IMR-90 (cell line): ENCODE measurements at regions not wholly inside any gene's neighbourhood (a gene's known extent, or its start where the extent isn't known, plus 50 kb on each side); places are given as distances from the start of the nearest gene placed in this dataset.
A peak's percentile ranks its signal among the peaks of the same experiment; 100 is the strongest.

Experiments used
- ATAC-seq: fragments of 200-7000 bp; cut with Tn5 transposase; 2 replicates; pipeline ENCODE4 v1.9.1; 2020; ENCODE audit warnings: low read depth, mild to moderate bottlenecking, moderate library complexity
- BruUV-seq: library from RNA; stranded (reverse); fragments of 400-500 nt; replicated peaks from 2 replicates; lab custom pipeline; 2021; lab: Mats Ljungman, UMichigan
- CTCF ChIA-PET: fragments of 300-600 bp; formaldehyde crosslinking; extraction: SDS; loops from one replicate; lab custom pipeline; 2021; ENCODE audit warnings: antibody characterized with exemption; lab: Yijun Ruan, JAX
- POLR2A ChIA-PET: fragments of 300-600 bp; sonication (Branson Sonifier 250); formaldehyde crosslinking; loops from one replicate; lab custom pipeline; 2022; ENCODE audit warnings: antibody characterized with exemption; ENCODE audit not compliant: unreplicated experiment; lab: Charles Lee
- DNase-seq: peaks from one replicate; pipeline ENCODE4 v3.0.0; 2013
- H2AFZ ChIP-seq: replicated peaks from 2 replicates; pipeline ENCODE3; 2013; ENCODE audit warnings: low read length, mild to moderate bottlenecking; ENCODE audit not compliant: poor library complexity
- H2AK5ac ChIP-seq: 2 replicates; pipeline ENCODE4 v1.6.1; 2013; ENCODE audit warnings: low read depth, low read length, inconsistent platforms
- H2AK9ac ChIP-seq: replicated peaks from 2 replicates; pipeline ENCODE3; 2013; ENCODE audit warnings: mild to moderate bottlenecking, low read depth, low read length, moderate library complexity; ENCODE audit not compliant: poor library complexity
- H2BK120ac ChIP-seq: 2 replicates; pipeline ENCODE4 v1.6.1; 2013; ENCODE audit warnings: low read depth, low read length, inconsistent platforms
- H2BK15ac ChIP-seq: 3 replicates; pipeline ENCODE4 v1.6.1; 2013; ENCODE audit warnings: low read depth, low read length, inconsistent platforms
- H2BK20ac ChIP-seq: 2 replicates; pipeline ENCODE4 v1.6.1; 2013; ENCODE audit warnings: low read depth, mild to moderate bottlenecking, inconsistent platforms, low read length, moderate library complexity
- H2BK5ac ChIP-seq: 2 replicates; pipeline ENCODE4 v1.6.1; 2013; ENCODE audit warnings: mild to moderate bottlenecking, low read depth, low read length, inconsistent platforms; ENCODE audit not compliant: poor library complexity, severe bottlenecking
- H3K14ac ChIP-seq: replicated peaks from 2 replicates; pipeline ENCODE4 v1.6.1; 2013; ENCODE audit warnings: low read depth, low read length, inconsistent platforms
- H3K18ac ChIP-seq: 2 replicates; pipeline ENCODE4 v1.6.1; 2013; ENCODE audit warnings: low read depth, low read length, control low read depth
- H3K23ac ChIP-seq: 2 replicates; pipeline ENCODE4 v1.6.1; 2013; ENCODE audit warnings: low read depth, low read length, inconsistent platforms
- H3K27ac ChIP-seq: 2 replicates; pipeline ENCODE4 v1.5.1; 2013; ENCODE audit warnings: mild to moderate bottlenecking, control low read depth, low read length; ENCODE audit not compliant: insufficient read depth
- H3K27me3 ChIP-seq: 2 replicates; pipeline ENCODE4 v1.6.1; 2013; ENCODE audit warnings: low read length; ENCODE audit not compliant: control insufficient read depth, insufficient read depth
- H3K36me3 ChIP-seq: 2 replicates; pipeline ENCODE4 v1.6.1; 2013; ENCODE audit warnings: low read length, mixed read lengths; ENCODE audit not compliant: control insufficient read depth, insufficient read depth
- H3K4ac ChIP-seq: 2 replicates; pipeline ENCODE4 v1.6.1; 2013; ENCODE audit warnings: low read depth, low read length, inconsistent platforms
- H3K4me1 ChIP-seq: 2 replicates; pipeline ENCODE4 v1.6.1; 2013; ENCODE audit warnings: low read length, mixed read lengths; ENCODE audit not compliant: control insufficient read depth, insufficient read depth
- H3K4me2 ChIP-seq: 2 replicates; pipeline ENCODE4 v1.6.1; 2013; ENCODE audit warnings: low read depth, mild to moderate bottlenecking, control low read depth, low read length, moderate library complexity
- H3K4me3 ChIP-seq: 2 replicates; pipeline ENCODE4 v1.5.1; 2013; ENCODE audit warnings: low read depth, mild to moderate bottlenecking, control low read depth, low read length, moderate library complexity; ENCODE audit not compliant: insufficient read depth
- H3K56ac ChIP-seq: 2 replicates; pipeline ENCODE4 v1.6.1; 2013; ENCODE audit warnings: low read length, inconsistent platforms; ENCODE audit not compliant: insufficient read depth; ENCODE audit errors: extremely low read depth
- H3K79me1 ChIP-seq, 2 experiments: 2 replicates each; pipeline ENCODE4 v1.6.1; 2013; ENCODE audit warnings: low read length in 2 of 2, inconsistent platforms in 1 of 2, low read depth in 1 of 2
- H3K9ac ChIP-seq: 2 replicates; pipeline ENCODE4 v1.6.1; 2013; ENCODE audit warnings: low read depth, low read length, control low read depth
- H3K9me1 ChIP-seq: 2 replicates; pipeline ENCODE4 v1.6.1; 2013; ENCODE audit warnings: low read length, inconsistent platforms; ENCODE audit not compliant: insufficient read depth
- H3K9me3 ChIP-seq: 2 replicates; pipeline ENCODE4 v1.6.1; 2013; ENCODE audit warnings: low read length; ENCODE audit not compliant: control insufficient read depth, insufficient read depth
- H4K20me1 ChIP-seq: 2 replicates; pipeline ENCODE4 v1.6.1; 2013; ENCODE audit warnings: low read length, inconsistent platforms; ENCODE audit not compliant: insufficient read depth
- H4K5ac ChIP-seq: 2 replicates; pipeline ENCODE4 v1.6.1; 2013; ENCODE audit warnings: mild to moderate bottlenecking, low read depth, low read length, control low read depth
- H4K8ac ChIP-seq, 2 experiments: 2 replicates each; pipeline ENCODE4 v1.6.1; 2013; ENCODE audit warnings: low read depth in 2 of 2, low read length in 2 of 2, control low read depth in 1 of 2, inconsistent platforms in 1 of 2
- H4K91ac ChIP-seq: 2 replicates; pipeline ENCODE4 v1.6.1; 2013; ENCODE audit warnings: low read depth, low read length, inconsistent platforms; ENCODE audit not compliant: insufficient read depth
- BHLHE40 ChIP-seq: fragments of 150-350 bp; IDR thresholded peaks from 2 replicates; pipeline ENCODE4 v1.6.1; 2016; ENCODE audit warnings: mild to moderate bottlenecking, low read depth, low read length
- CEBPB ChIP-seq: IDR thresholded peaks from 2 replicates; pipeline ENCODE4 v1.6.1; 2012; ENCODE audit warnings: low read depth, low read length, improper control_type of control experiment
- CHD1 ChIP-seq: IDR thresholded peaks from 2 replicates; pipeline ENCODE4 v1.6.1; 2012; ENCODE audit warnings: low read depth, low read length, improper control_type of control experiment
- CTCF ChIP-seq: conservative IDR thresholded peaks from 2 replicates; pipeline ENCODE4 v1.5.1; 2012; ENCODE audit warnings: mild to moderate bottlenecking, low read depth, low read length, improper control_type of control experiment
- ELK1 ChIP-seq: fragments of 150-350 bp; IDR thresholded peaks from 2 replicates; pipeline ENCODE4 v1.6.1; 2016; ENCODE audit warnings: low read depth, mild to moderate bottlenecking, low read length, moderate library complexity, borderline replicate concordance
- FOS ChIP-seq: fragments of 150-350 bp; IDR thresholded peaks from 2 replicates; pipeline ENCODE4 v1.6.1; 2016; ENCODE audit warnings: low read depth, low read length
- MAFK ChIP-seq: IDR thresholded peaks from 2 replicates; pipeline ENCODE4 v1.6.1; 2012; ENCODE audit warnings: low read depth, low read length, improper control_type of control experiment
- MAZ ChIP-seq: IDR thresholded peaks from 2 replicates; pipeline ENCODE4 v1.6.1; 2012; ENCODE audit warnings: low read depth, mild to moderate bottlenecking, low read length, improper control_type of control experiment, moderate library complexity, borderline replicate concordance
- MXI1 ChIP-seq: IDR thresholded peaks from 2 replicates; pipeline ENCODE4 v1.6.1; 2012; ENCODE audit warnings: low read depth, mild to moderate bottlenecking, low read length, moderate library complexity, borderline replicate concordance
- NFE2L2 ChIP-seq: fragments of 150-350 bp; IDR thresholded peaks from 2 replicates; pipeline ENCODE4 v1.6.1; 2016; ENCODE audit warnings: low read depth, mild to moderate bottlenecking, low read length
- POLR2A ChIP-seq: IDR thresholded peaks from 2 replicates; pipeline ENCODE4 v1.6.1; 2012; ENCODE audit warnings: mild to moderate bottlenecking, low read depth, low read length
- RAD21 ChIP-seq: IDR thresholded peaks from 2 replicates; pipeline ENCODE4 v1.6.1; 2012; ENCODE audit warnings: low read length, improper control_type of control experiment
- RCOR1 ChIP-seq: IDR thresholded peaks from 2 replicates; pipeline ENCODE4 v1.6.1; 2012; ENCODE audit warnings: mild to moderate bottlenecking, low read length, improper control_type of control experiment; ENCODE audit not compliant: insufficient replicate concordance
- RFX5 ChIP-seq: IDR thresholded peaks from 2 replicates; pipeline ENCODE4 v1.8.0; 2012; ENCODE audit warnings: low read depth, mild to moderate bottlenecking, low read length, moderate library complexity
- SMC3 ChIP-seq: fragments of 150-350 bp; IDR thresholded peaks from 2 replicates; pipeline ENCODE4 v1.6.1; 2016; ENCODE audit warnings: low read depth, mild to moderate bottlenecking, antibody characterized with exemption, low read length, moderate library complexity
- USF2 ChIP-seq: fragments of 150-350 bp; IDR thresholded peaks from 2 replicates; pipeline ENCODE4 v1.6.1; 2017; ENCODE audit warnings: mild to moderate bottlenecking, antibody characterized with exemption, low read length, low read depth
- WGBS, 2 experiments: methylation state at CpG; one replicate each; pipeline versions ENCODE4 v1.1.5 to v1.1.7; 2013; ENCODE audit warnings: missing lambda C conversion rate in 2 of 2; ENCODE audit not compliant: insufficient read length in 1 of 2; ENCODE audit errors: extremely low coverage in 2 of 2; 5-methylcytosine and 5-hydroxymethylcytosine counted together
- dilution Hi-C: fragments of 300-500 bp; cut with HindIII; formaldehyde crosslinking; loops from one replicate; pipeline ENCODE4 v1.14.3; 2018; ENCODE audit warnings: low sequenced_read_pairs; ENCODE audit not compliant: unreplicated experiment
- in situ Hi-C: fragments of 300-500 bp; cut with MboI; formaldehyde crosslinking; loops from 3 replicates; pipeline ENCODE4 v1.14.3; 2019; ENCODE audit warnings: low sequenced_read_pairs, inconsistent platforms, mixed read lengths
- intact Hi-C: fragments of 100-400 bp; cut with micrococcal nuclease; formaldehyde crosslinking; loops from 2 replicates; pipeline ENCODE4 v1.10.0; 2022

- in situ Hi-C loops: no loop called here
- H3K27me3 ChIP-seq: peaks cover 34% of the 10 kb centered on the region
- no peak overlapping the region for H3K56ac ChIP-seq
- no peak overlapping the region for H3K4ac ChIP-seq
- no peak overlapping the region for H3K23ac ChIP-seq
- peak overlapping the region; percentile 28 for H2AK9ac ChIP-seq
- H3K4me3 ChIP-seq: no peak overlapping the region
- CTCF ChIA-PET: no interaction called here
- intact Hi-C loops: no loop called here
- H2BK5ac ChIP-seq: no peak overlapping the region
- TF ChIP-seq MAFK (no peak), CHD1 (no peak), ELK1 (no peak), BHLHE40 (no peak), USF2 (no peak), NFE2L2 (no peak), CTCF (no peak), MXI1 (no peak), FOS (no peak), CEBPB (no peak), SMC3 (no peak), RCOR1 (no peak), POLR2A (no peak), RAD21 (no peak), RFX5 (no peak), MAZ (no peak)
- H2BK20ac ChIP-seq: no peak overlapping the region
- no peak overlapping the region for H2AFZ ChIP-seq
- H3K4me1 ChIP-seq: no peaks in the 10 kb centered on the region
- H3K36me3 ChIP-seq: no peaks in the 10 kb centered on the region
- no peak overlapping the region for H3K9ac ChIP-seq
- H2BK120ac ChIP-seq: no peak overlapping the region
- ATAC-seq: no peak
- WGBS, 2 experiments: 68% methylated on average over 6 of the region's 10 CpGs; no CpG with 5 or more reads in 1 of the 2 experiments
- BruUV-seq: no TSS peak
- no peak overlapping the region for H2BK15ac ChIP-seq
- no peak overlapping the region for H2AK5ac ChIP-seq
- no peak overlapping the region for H4K91ac ChIP-seq
- POLR2A ChIA-PET: no interaction called here
- no peak for DNase-seq
- H4K20me1 ChIP-seq: no peaks in the 10 kb centered on the region; the same call in 1 of the 2 replicates
- no peaks in the 10 kb centered on the region for H3K79me1 ChIP-seq
- H4K8ac ChIP-seq: no peak overlapping the region
- no peak overlapping the region for H3K4me2 ChIP-seq
- H4K5ac ChIP-seq: no peak overlapping the region
- H3K9me3 ChIP-seq: no peaks in the 10 kb centered on the region
- no peak overlapping the region for H3K18ac ChIP-seq
- no peak overlapping the region for H3K27ac ChIP-seq
- no peak overlapping the region for H3K14ac ChIP-seq
- dilution Hi-C loops: no loop called here
- no peaks in the 10 kb centered on the region for H3K9me1 ChIP-seq
Observed at GRCh38 chr15:77709135-77709886, 76.6 kb upstream of the LINGO1 start.
